SK-N-SH (cell line): ENCODE measurements at regions not wholly inside any gene's neighbourhood (a gene's known extent, or its start where the extent isn't known, plus 50 kb on each side); places are given as distances from the start of the nearest gene placed in this dataset.

ENCODE experiments used
- CTCF ChIA-PET: fragments of 300-600, 350-600 bp; formaldehyde crosslinking; extraction: SDS; loops from one replicate; lab custom pipeline; 2021; lab: Yijun Ruan, JAX
- POLR2A ChIA-PET: fragments of 350-600 bp; sonication (Branson Sonifier 250); formaldehyde crosslinking; extraction: SDS; loops from one replicate; lab custom pipeline; 2020; ENCODE audit warnings: antibody characterized with exemption, inconsistent platforms; lab: Yijun Ruan, JAX
- DNase-seq: peaks from one replicate; pipeline ENCODE4 v3.0.0; 2012
- H2AFZ ChIP-seq: fragments of 200-600 bp; sonication (generic); 2 replicates; pipeline ENCODE4 v1.8.1; 2016; ENCODE audit warnings: antibody characterized with exemption, mild to moderate bottlenecking, low read depth
- H3F3A ChIP-seq: fragments of 200-600 bp; sonication (generic); replicated peaks from 2 replicates; pipeline ENCODE3; 2016; ENCODE audit warnings: antibody characterized with exemption, mild to moderate bottlenecking; ENCODE audit not compliant: insufficient read depth
- H3K27ac ChIP-seq, 2 experiments: fragments of 200-500 bp in 1 of 2; fragments of 200-600 bp in 1 of 2; sonication (Bioruptor generic) in 1 of 2; sonication (generic), shearing (Covaris generic) in 1 of 2; 2 replicates each; pipeline versions ENCODE4 v1.5.1 to v1.6.1; 2014 to 2016; ENCODE audit warnings: low read depth in 2 of 2, inconsistent platforms in 1 of 2, low read length in 1 of 2, mild to moderate bottlenecking in 1 of 2, mixed read lengths in 1 of 2
- H3K27me3 ChIP-seq: fragments of 200-600 bp; sonication (generic), shearing (Covaris generic); 2 replicates; pipeline ENCODE4 v1.6.1; 2016; ENCODE audit warnings: mixed run types; ENCODE audit not compliant: insufficient read depth
- H3K36me3 ChIP-seq, 2 experiments: fragments of 200-500 bp in 1 of 2; fragments of 200-600 bp in 1 of 2; sonication (Bioruptor generic) in 1 of 2; sonication (generic) in 1 of 2; replicated peaks in 1 of 2; 2 replicates each; pipeline versions ENCODE3 to v1.5.1; 2014 to 2016; ENCODE audit warnings: low read length in 1 of 2, mild to moderate bottlenecking in 1 of 2; ENCODE audit not compliant: insufficient read depth in 2 of 2, control insufficient read depth in 1 of 2
- H3K4me1 ChIP-seq, 2 experiments: fragments of 200-500 bp in 1 of 2; fragments of 200-600 bp in 1 of 2; sonication (Bioruptor generic) in 1 of 2; sonication (generic), shearing (Covaris generic) in 1 of 2; 2 replicates each; pipeline versions ENCODE4 v1.5.1 to v1.6.1; 2014 to 2016; ENCODE audit warnings: low read depth in 1 of 2, low read length in 1 of 2, mixed run types in 1 of 2; ENCODE audit not compliant: insufficient read depth in 2 of 2, control insufficient read depth in 1 of 2
- H3K4me2 ChIP-seq: fragments of 200-600 bp; sonication (generic), shearing (Covaris generic); 2 replicates; pipeline ENCODE4 v1.6.1; 2017; ENCODE audit warnings: mixed run types
- H3K4me3 ChIP-seq, 2 experiments: fragments of 200-500 bp in 1 of 2; fragments of 200-600 bp in 1 of 2; sonication (Bioruptor generic) in 1 of 2; sonication (generic), shearing (Covaris generic) in 1 of 2; 2 replicates each; pipeline versions ENCODE4 v1.5.1 to v1.8.1; 2014 to 2016; ENCODE audit warnings: low read depth in 2 of 2, inconsistent platforms in 1 of 2, low read length in 1 of 2, mild to moderate bottlenecking in 1 of 2, mixed read lengths in 1 of 2, moderate library complexity in 1 of 2
- H3K79me2 ChIP-seq: fragments of 200-600 bp; sonication (generic); 2 replicates; pipeline ENCODE4 v1.8.1; 2017; ENCODE audit warnings: mild to moderate bottlenecking; ENCODE audit not compliant: insufficient read depth
- H3K9ac ChIP-seq: fragments of 200-600 bp; sonication (generic); 2 replicates; pipeline ENCODE4 v1.6.1; 2017; ENCODE audit warnings: mixed run types
- H3K9me2 ChIP-seq: fragments of 200-600 bp; sonication (generic); 2 replicates; pipeline ENCODE4 v1.6.1; 2017; ENCODE audit warnings: mixed run types
- H3K9me3 ChIP-seq: fragments of 200-600 bp; sonication (generic); 2 replicates; pipeline ENCODE4 v1.6.1; 2017; ENCODE audit warnings: mixed run types, mild to moderate bottlenecking, moderate library complexity
- H4K20me1 ChIP-seq: fragments of 200-600 bp; sonication (generic); 2 replicates; pipeline ENCODE4 v1.6.1; 2017; ENCODE audit warnings: mild to moderate bottlenecking, mixed run types; ENCODE audit not compliant: insufficient read depth
- EZH2phosphoT487 ChIP-seq: fragments of 200-600 bp; sonication (generic); IDR thresholded peaks from 2 replicates; pipeline ENCODE4 v1.6.1; 2017; ENCODE audit warnings: low read depth, mixed run types, mild to moderate bottlenecking, antibody characterized with exemption, moderate library complexity, borderline replicate concordance
- FOXM1 ChIP-seq: IDR thresholded peaks from 2 replicates; pipeline ENCODE4 v1.4.0; 2012; ENCODE audit warnings: low read depth, mild to moderate bottlenecking
- GATA2 ChIP-seq: sonication (generic); formaldehyde crosslinking; IDR thresholded peaks from 2 replicates; pipeline ENCODE4 v1.5.0; 2020; ENCODE audit warnings: mild to moderate bottlenecking, missing genetic modification reagents
- MAX ChIP-seq: IDR thresholded peaks from 2 replicates; pipeline ENCODE4 v1.4.0; 2012; ENCODE audit warnings: low read depth
- MEF2A ChIP-seq: IDR thresholded peaks from 2 replicates; pipeline ENCODE4 v1.4.0; 2012; ENCODE audit warnings: low read depth, borderline replicate concordance
- NFIC ChIP-seq: IDR thresholded peaks from 2 replicates; pipeline ENCODE4 v1.4.0; 2012; ENCODE audit warnings: borderline replicate concordance
- RFX5 ChIP-seq: IDR thresholded peaks from 2 replicates; pipeline ENCODE4 v1.6.1; 2012; ENCODE audit warnings: mild to moderate bottlenecking, improper control_type of control experiment, low read length
- RXRA ChIP-seq: IDR thresholded peaks from 2 replicates; pipeline ENCODE4 v1.4.0; 2012; ENCODE audit warnings: low read depth, mild to moderate bottlenecking, borderline replicate concordance
- SIN3A ChIP-seq: IDR thresholded peaks from 2 replicates; pipeline ENCODE4 v1.6.1; 2012; ENCODE audit warnings: low read depth, mild to moderate bottlenecking, low read length, moderate library complexity, borderline replicate concordance
- SMC3 ChIP-seq: IDR thresholded peaks from 2 replicates; pipeline ENCODE4 v1.6.1; 2012; ENCODE audit warnings: low read depth, low read length, improper control_type of control experiment
- TAF1 ChIP-seq: IDR thresholded peaks from 2 replicates; pipeline ENCODE4 v1.6.1; 2012; ENCODE audit warnings: low read depth, mild to moderate bottlenecking, low read length, moderate library complexity, borderline replicate concordance
- TEAD4 ChIP-seq: IDR thresholded peaks from 2 replicates; pipeline ENCODE4 v1.4.0; 2012; ENCODE audit warnings: mild to moderate bottlenecking, borderline replicate concordance; ENCODE audit not compliant: insufficient read depth
- YY1 ChIP-seq: IDR thresholded peaks from 2 replicates; pipeline ENCODE4 v1.4.0; 2012; ENCODE audit warnings: low read depth, mild to moderate bottlenecking
- WGBS: methylation state at CpG from one replicate; pipeline ENCODE4 v1.1.6; 2017; ENCODE audit warnings: low lambda C conversion rate; 5-methylcytosine and 5-hydroxymethylcytosine counted together
- TF ChIP-seq, protein P1 (sequence below): IDR thresholded peaks from 2 replicates; pipeline ENCODE4 v1.6.1; 2012; ENCODE audit warnings: mild to moderate bottlenecking, low read depth, low read length, moderate library complexity
- TF ChIP-seq, protein P2 (sequence below): fragments of 200-600 bp; sonication (generic); IDR thresholded peaks from 2 replicates; pipeline ENCODE4 v1.6.1; 2017; ENCODE audit warnings: antibody characterized with exemption, mild to moderate bottlenecking, moderate library complexity

GRCh38 chr6:148136586-148136985 is 206.1 kb upstream of the SASH1 start:
- Histone ChIP-seq H3K4me3 (no peak overlapping the region), H3K36me3 (no peaks in the 10 kb centered on the region), H3K27ac (no peak overlapping the region), H3F3A (no peaks in the 10 kb centered on the region), H4K20me1 (no peaks in the 10 kb centered on the region), H3K4me2 (no peak overlapping the region), H3K9me3 (no peaks in the 10 kb centered on the region), H2AFZ (no peak overlapping the region), H3K9ac (no peak overlapping the region), H3K79me2 (no peaks in the 10 kb centered on the region), H3K4me1 (no peaks in the 10 kb centered on the region), H3K9me2 (no peaks in the 10 kb centered on the region), H3K27me3 (no peaks in the 10 kb centered on the region; the same call in 1 of the 2 replicates)
- no peak for TF ChIP-seq EZH2phosphoT487
- no peak for TF ChIP-seq SMC3
- no peak for TF ChIP-seq SIN3A
- TF ChIP-seq RFX5: no peak
- no peak for TF ChIP-seq RXRA
- no peak for TF ChIP-seq GATA2 (CRISPR knock-in tag)
- TF ChIP-seq TAF1: no peak
- TF ChIP-seq MAX: no peak
- TF ChIP-seq YY1: no peak
- TF ChIP-seq, protein P1, sequence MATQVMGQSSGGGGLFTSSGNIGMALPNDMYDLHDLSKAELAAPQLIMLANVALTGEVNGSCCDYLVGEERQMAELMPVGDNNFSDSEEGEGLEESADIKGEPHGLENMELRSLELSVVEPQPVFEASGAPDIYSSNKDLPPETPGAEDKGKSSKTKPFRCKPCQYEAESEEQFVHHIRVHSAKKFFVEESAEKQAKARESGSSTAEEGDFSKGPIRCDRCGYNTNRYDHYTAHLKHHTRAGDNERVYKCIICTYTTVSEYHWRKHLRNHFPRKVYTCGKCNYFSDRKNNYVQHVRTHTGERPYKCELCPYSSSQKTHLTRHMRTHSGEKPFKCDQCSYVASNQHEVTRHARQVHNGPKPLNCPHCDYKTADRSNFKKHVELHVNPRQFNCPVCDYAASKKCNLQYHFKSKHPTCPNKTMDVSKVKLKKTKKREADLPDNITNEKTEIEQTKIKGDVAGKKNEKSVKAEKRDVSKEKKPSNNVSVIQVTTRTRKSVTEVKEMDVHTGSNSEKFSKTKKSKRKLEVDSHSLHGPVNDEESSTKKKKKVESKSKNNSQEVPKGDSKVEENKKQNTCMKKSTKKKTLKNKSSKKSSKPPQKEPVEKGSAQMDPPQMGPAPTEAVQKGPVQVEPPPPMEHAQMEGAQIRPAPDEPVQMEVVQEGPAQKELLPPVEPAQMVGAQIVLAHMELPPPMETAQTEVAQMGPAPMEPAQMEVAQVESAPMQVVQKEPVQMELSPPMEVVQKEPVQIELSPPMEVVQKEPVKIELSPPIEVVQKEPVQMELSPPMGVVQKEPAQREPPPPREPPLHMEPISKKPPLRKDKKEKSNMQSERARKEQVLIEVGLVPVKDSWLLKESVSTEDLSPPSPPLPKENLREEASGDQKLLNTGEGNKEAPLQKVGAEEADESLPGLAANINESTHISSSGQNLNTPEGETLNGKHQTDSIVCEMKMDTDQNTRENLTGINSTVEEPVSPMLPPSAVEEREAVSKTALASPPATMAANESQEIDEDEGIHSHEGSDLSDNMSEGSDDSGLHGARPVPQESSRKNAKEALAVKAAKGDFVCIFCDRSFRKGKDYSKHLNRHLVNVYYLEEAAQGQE: no peak
- TF ChIP-seq, protein P2, sequence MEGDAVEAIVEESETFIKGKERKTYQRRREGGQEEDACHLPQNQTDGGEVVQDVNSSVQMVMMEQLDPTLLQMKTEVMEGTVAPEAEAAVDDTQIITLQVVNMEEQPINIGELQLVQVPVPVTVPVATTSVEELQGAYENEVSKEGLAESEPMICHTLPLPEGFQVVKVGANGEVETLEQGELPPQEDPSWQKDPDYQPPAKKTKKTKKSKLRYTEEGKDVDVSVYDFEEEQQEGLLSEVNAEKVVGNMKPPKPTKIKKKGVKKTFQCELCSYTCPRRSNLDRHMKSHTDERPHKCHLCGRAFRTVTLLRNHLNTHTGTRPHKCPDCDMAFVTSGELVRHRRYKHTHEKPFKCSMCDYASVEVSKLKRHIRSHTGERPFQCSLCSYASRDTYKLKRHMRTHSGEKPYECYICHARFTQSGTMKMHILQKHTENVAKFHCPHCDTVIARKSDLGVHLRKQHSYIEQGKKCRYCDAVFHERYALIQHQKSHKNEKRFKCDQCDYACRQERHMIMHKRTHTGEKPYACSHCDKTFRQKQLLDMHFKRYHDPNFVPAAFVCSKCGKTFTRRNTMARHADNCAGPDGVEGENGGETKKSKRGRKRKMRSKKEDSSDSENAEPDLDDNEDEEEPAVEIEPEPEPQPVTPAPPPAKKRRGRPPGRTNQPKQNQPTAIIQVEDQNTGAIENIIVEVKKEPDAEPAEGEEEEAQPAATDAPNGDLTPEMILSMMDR: no peak
- no peak for TF ChIP-seq FOXM1
- no peak for TF ChIP-seq MEF2A
- TF ChIP-seq TEAD4: no peak
- TF ChIP-seq NFIC: no peak
- POLR2A ChIA-PET: no interaction called here
- no peak for DNase-seq
- CTCF ChIA-PET: no interaction called here
- WGBS: 35% methylated on average over 4 of the region's 4 CpGs
